GM12878 (cell line): ENCODE measurements at regions not wholly inside any gene's neighbourhood (a gene's known extent, or its start where the extent isn't known, plus 50 kb on each side); places are given as distances from the start of the nearest gene placed in this dataset.

Experiments used
- ATAC-seq: fragments of 200-7000 bp; cut with Tn5 transposase; 3 replicates; pipeline ENCODE4 v1.9.1; 2020; ENCODE audit warnings: mild to moderate bottlenecking, moderate library complexity
- BruUV-seq: library from RNA; stranded (reverse); fragments of 400-500 nt; replicated peaks from 2 replicates; lab custom pipeline; 2021; lab: Mats Ljungman, UMichigan
- CTCF ChIA-PET: fragments of 300-600 bp; sonication (Branson Sonifier 250); formaldehyde crosslinking; extraction: SDS; loops from one replicate; lab custom pipeline; 2021; ENCODE audit warnings: inconsistent platforms; lab: Yijun Ruan, JAX
- POLR2A ChIA-PET: fragments of 350-600 bp; formaldehyde crosslinking; extraction: SDS; loops from one replicate; lab custom pipeline; 2021; ENCODE audit warnings: inconsistent platforms; lab: Charles Lee
- RAD21 ChIA-PET: fragments of 300-600 bp; sonication (Branson Sonifier 250); formaldehyde crosslinking; loops from one replicate; lab custom pipeline; 2023; ENCODE audit warnings: antibody characterized with exemption; ENCODE audit not compliant: unreplicated experiment; lab: Charles Lee
- SMC1A ChIA-PET: fragments of 300-600 bp; sonication (Branson Sonifier 250); formaldehyde crosslinking; loops from one replicate; lab custom pipeline; 2023; ENCODE audit not compliant: unreplicated experiment, uncharacterized antibody; lab: Charles Lee
- DNase-seq: peaks from one replicate; pipeline ENCODE4 v3.0.0-alpha.2; 2011; ENCODE audit warnings: low read depth, low spot score
- FAIRE-seq: peaks from 3 replicates; lab custom pipeline; 2011; peaks lifted over from hg19 to GRCh38; lab: Jason Lieb, UNC
- H2AFZ ChIP-seq: 2 replicates; pipeline ENCODE4 v1.6.0; 2011; ENCODE audit warnings: low read depth, low read length, control low read depth; ENCODE audit not compliant: control insufficient read depth
- H3K27ac ChIP-seq: 2 replicates; pipeline ENCODE4 v1.5.1; 2011; ENCODE audit warnings: control low read depth; ENCODE audit not compliant: control insufficient read depth, insufficient read depth
- H3K27me3 ChIP-seq, 2 experiments: replicated peaks in 1 of 2; 2 replicates each; pipeline versions ENCODE4 v1.6.0 to v1.6.1; 2011; ENCODE audit warnings: low read length in 1 of 2; ENCODE audit not compliant: control insufficient read depth in 2 of 2, insufficient read depth in 2 of 2
- H3K36me3 ChIP-seq, 2 experiments: 2 replicates each; pipeline ENCODE4 v1.5.1; 2011; ENCODE audit warnings: low read length in 1 of 2; ENCODE audit not compliant: control insufficient read depth in 2 of 2, insufficient read depth in 2 of 2
- H3K4me1 ChIP-seq: 2 replicates; pipeline ENCODE4 v1.6.1; 2011; ENCODE audit warnings: mild to moderate bottlenecking, low read length, moderate library complexity, mixed read lengths; ENCODE audit not compliant: control insufficient read depth, insufficient read depth
- H3K4me2 ChIP-seq: 2 replicates; pipeline ENCODE4 v1.6.0; 2011; ENCODE audit warnings: control low read depth; ENCODE audit not compliant: control insufficient read depth, insufficient read depth
- H3K4me3 ChIP-seq: fragments of 200-600 bp; sonication (generic); 2 replicates; pipeline ENCODE4 v1.5.1; 2016
- H3K79me2 ChIP-seq: 2 replicates; pipeline ENCODE4 v1.6.0; 2011; ENCODE audit warnings: low read length; ENCODE audit not compliant: control insufficient read depth, insufficient read depth
- H3K9ac ChIP-seq: 2 replicates; pipeline ENCODE4 v1.8.0; 2011; ENCODE audit warnings: low read length, control low read depth, mixed read lengths; ENCODE audit not compliant: control insufficient read depth, insufficient read depth
- H3K9me3 ChIP-seq: replicated peaks from 3 replicates; pipeline ENCODE4 v1.5.1; 2011; ENCODE audit warnings: mild to moderate bottlenecking, low read length; ENCODE audit not compliant: control insufficient read depth, insufficient read depth
- H4K20me1 ChIP-seq: 2 replicates; pipeline ENCODE4 v1.6.0; 2011; ENCODE audit not compliant: control insufficient read depth, insufficient read depth
- HDAC2 ChIP-seq: fragments of 200-600 bp; sonication (generic); IDR thresholded peaks from 2 replicates; pipeline ENCODE4 v1.6.1; 2017
- IKZF1 ChIP-seq: fragments of 450-650 bp; conservative IDR thresholded peaks from 2 replicates; pipeline ENCODE4 v1.6.1; 2017; ENCODE audit warnings: antibody characterized with exemption, mild to moderate bottlenecking
- IKZF2 ChIP-seq, 2 experiments: fragments of 450-650 bp; IDR thresholded peaks; 2 replicates each; pipeline ENCODE4 v1.6.1; 2017; ENCODE audit warnings: mild to moderate bottlenecking in 2 of 2, moderate library complexity in 2 of 2
- KLF5 ChIP-seq: fragments of 450-650 bp; IDR thresholded peaks from 2 replicates; pipeline ENCODE4 v1.6.1; 2014; ENCODE audit warnings: mild to moderate bottlenecking; ENCODE audit not compliant: partially characterized antibody
- PML ChIP-seq: IDR thresholded peaks from 2 replicates; pipeline ENCODE4 v1.6.1; 2012; ENCODE audit warnings: low read length, inconsistent platforms
- RCOR1 ChIP-seq: conservative IDR thresholded peaks from 2 replicates; pipeline ENCODE4 v1.6.1; 2012; ENCODE audit warnings: low read depth, low read length, improper control_type of control experiment
- SRF ChIP-seq, 2 experiments: IDR thresholded peaks; 2 replicates each; pipeline ENCODE4 v1.6.1; 2011; ENCODE audit warnings: low read depth in 2 of 2, low read length in 2 of 2, mild to moderate bottlenecking in 1 of 2, moderate library complexity in 1 of 2
- WGBS: methylation state at CpG from one replicate; pipeline ENCODE4 v1.1.6; 2016; ENCODE audit warnings: low lambda C conversion rate; ENCODE audit not compliant: insufficient replicate concordance, insufficient coverage; ENCODE audit errors: missing lambda C conversion rate; 5-methylcytosine and 5-hydroxymethylcytosine counted together
- in situ Hi-C: fragments of 300-500 bp; cut with MboI; formaldehyde crosslinking; loops from 9 replicates; pipeline ENCODE4 v1.14.3; 2018; ENCODE audit warnings: mixed read lengths
- intact Hi-C: fragments of 100-400 bp; cut with micrococcal nuclease; formaldehyde crosslinking; loops from one replicate; pipeline ENCODE4 v1.14.2; 2022; ENCODE audit not compliant: unreplicated experiment
- TF ChIP-seq, protein P1 (sequence below): fragments of 450-650 bp; IDR thresholded peaks from 2 replicates; pipeline ENCODE4 v1.6.1; 2016; ENCODE audit warnings: mild to moderate bottlenecking

DNA sequence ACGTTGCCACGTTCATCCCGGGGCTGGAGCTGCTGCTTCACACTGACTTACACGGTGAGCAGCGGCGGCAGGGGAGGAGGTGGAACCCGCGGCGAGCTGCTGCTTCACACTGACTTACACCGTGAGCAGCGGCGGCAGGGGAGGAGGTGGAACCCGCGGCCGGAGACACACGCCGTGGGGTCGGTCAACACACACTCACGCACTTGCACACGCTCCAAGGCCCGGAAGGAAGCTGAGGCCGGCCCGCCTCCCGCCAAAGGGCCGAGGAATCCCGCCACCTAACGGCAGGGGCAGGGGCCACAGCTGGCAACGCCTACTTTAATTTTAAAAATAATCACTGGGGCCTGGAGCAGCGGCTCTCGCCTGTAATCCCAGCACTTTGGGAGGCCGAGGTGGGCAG lies 94.4 kb upstream of the FOXC1 start:
- SMC1A ChIA-PET = interaction anchor here (1.3 kb wide), 1 partner anchor 34 kb away, joined by 3 read pairs; no protein-coding TSS in a partner anchor
- Histone ChIP-seq H3K4me3 (no peak overlapping the region), H3K27ac (no peak overlapping the region), H3K79me2 (no peaks in the 10 kb centered on the region), H3K9me3 (no peaks in the 10 kb centered on the region; the same call in 2 of the 3 replicates), H4K20me1 (no peaks in the 10 kb centered on the region), H3K36me3 (no peaks in the 10 kb centered on the region), H3K4me1 (no peaks in the 10 kb centered on the region), H2AFZ (no peak overlapping the region), H3K9ac (no peak overlapping the region), H3K27me3 (no peaks in the 10 kb centered on the region), H3K4me2 (no peak overlapping the region)
- CTCF ChIA-PET = interaction anchor here (1.6 to 1.8 kb wide), 2 partner anchors 37 to 79 kb away, joined by 5 to 6 read pairs; no protein-coding TSS in a partner anchor
- WGBS = 72% methylated on average over 27 of the region's 31 CpGs
- RAD21 ChIA-PET = no interaction called here
- intact Hi-C loops (no loop called here), in situ Hi-C loops (no loop called here)
- DNase-seq (no peak), ATAC-seq (no peak), FAIRE-seq (no peak)
- POLR2A ChIA-PET = no interaction called here
- TF ChIP-seq IKZF2 (IDR thresholded peaks at IDR 0.05) (no peak), IKZF1 (no peak), PML (no peak), HDAC2 (no peak), SRF (IDR thresholded peaks at IDR 0.05; ENCODE audit: low read depth in 2 of 2, low read length in 2 of 2) (no peak), KLF5 (no peak)
- TF ChIP-seq, protein P1, sequence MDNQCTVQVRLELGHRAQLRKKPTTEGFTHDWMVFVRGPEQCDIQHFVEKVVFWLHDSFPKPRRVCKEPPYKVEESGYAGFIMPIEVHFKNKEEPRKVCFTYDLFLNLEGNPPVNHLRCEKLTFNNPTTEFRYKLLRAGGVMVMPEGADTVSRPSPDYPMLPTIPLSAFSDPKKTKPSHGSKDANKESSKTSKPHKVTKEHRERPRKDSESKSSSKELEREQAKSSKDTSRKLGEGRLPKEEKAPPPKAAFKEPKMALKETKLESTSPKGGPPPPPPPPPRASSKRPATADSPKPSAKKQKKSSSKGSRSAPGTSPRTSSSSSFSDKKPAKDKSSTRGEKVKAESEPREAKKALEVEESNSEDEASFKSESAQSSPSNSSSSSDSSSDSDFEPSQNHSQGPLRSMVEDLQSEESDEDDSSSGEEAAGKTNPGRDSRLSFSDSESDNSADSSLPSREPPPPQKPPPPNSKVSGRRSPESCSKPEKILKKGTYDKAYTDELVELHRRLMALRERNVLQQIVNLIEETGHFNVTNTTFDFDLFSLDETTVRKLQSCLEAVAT = no peak
- BruUV-seq = no TSS peak

DNA sequence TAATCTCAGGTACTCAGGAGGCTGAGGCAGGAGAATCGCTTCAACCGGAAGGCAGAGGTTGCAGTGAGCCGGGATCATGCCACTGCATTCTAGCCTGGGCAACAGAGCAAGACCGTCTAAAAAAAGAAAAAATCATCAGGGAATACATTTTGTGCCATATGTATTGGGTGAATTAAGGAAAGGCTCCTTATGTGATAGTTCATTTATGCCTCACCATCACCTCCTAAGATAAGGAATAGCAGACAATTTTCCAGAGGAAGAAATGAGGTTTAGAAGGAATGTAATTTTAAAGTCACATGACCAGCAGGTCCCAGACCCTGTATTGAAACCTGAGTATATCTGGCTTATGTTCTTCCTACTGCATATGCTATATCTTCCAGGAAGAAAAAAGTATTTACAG lies 93.9 kb upstream of the FOXC1 start:
- Histone ChIP-seq H3K4me3 (no peak overlapping the region), H4K20me1 (no peaks in the 10 kb centered on the region), H3K27ac (no peak overlapping the region), H3K4me2 (no peak overlapping the region), H2AFZ (no peak overlapping the region), H3K36me3 (no peaks in the 10 kb centered on the region), H3K79me2 (no peaks in the 10 kb centered on the region), H3K27me3 (no peaks in the 10 kb centered on the region), H3K9ac (no peak overlapping the region), H3K4me1 (no peaks in the 10 kb centered on the region), H3K9me3 (no peaks in the 10 kb centered on the region; the same call in 2 of the 3 replicates)
- SMC1A ChIA-PET = no interaction called here
- ATAC-seq (no peak), FAIRE-seq (no peak), DNase-seq (no peak)
- WGBS = 81% methylated on average over 4 of the region's 4 CpGs
- intact Hi-C loops (no loop called here), in situ Hi-C loops (no loop called here)
- no peak for TF ChIP-seq RCOR1
- no TSS peak for BruUV-seq
- RAD21 ChIA-PET = no interaction called here
- POLR2A ChIA-PET = no interaction called here
- CTCF ChIA-PET = interaction anchor here (1.6 kb wide), 1 partner anchor 37 kb away, joined by 6 read pairs; no protein-coding TSS in a partner anchor
